GM18502 (cell line): ENCODE measurements at regions not wholly inside any gene's neighbourhood (a gene's known extent, or its start where the extent isn't known, plus 50 kb on each side); places are given as distances from the start of the nearest gene placed in this dataset.

ENCODE experiments used
- ATAC-seq: cut with Tn5 transposase; IDR thresholded peaks from one replicate; pipeline ENCODE4 v1.9.1; 2021; ENCODE audit warnings: mild to moderate bottlenecking; ENCODE audit not compliant: unreplicated experiment, poor library complexity

DNA sequence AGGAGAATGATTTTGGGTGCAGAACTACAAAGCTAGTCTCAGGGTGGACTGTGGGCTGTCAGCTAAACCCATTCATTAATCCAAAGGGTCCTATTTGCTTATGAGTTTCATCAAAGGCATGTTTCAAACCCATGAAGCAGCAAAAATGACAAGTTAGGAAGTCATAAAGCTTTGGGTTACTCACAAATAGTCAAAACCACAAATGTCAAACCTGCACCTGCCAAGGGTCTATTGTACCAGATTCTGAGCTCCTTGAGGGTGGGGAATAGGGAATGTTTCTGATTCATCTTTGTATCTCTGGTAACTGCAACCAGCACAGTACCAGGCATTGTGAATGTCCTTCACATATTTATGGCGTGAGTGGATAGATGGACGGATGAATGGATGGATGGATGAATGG lies 317.7 kb downstream of the MAF start:
- no peak for ATAC-seq

DNA sequence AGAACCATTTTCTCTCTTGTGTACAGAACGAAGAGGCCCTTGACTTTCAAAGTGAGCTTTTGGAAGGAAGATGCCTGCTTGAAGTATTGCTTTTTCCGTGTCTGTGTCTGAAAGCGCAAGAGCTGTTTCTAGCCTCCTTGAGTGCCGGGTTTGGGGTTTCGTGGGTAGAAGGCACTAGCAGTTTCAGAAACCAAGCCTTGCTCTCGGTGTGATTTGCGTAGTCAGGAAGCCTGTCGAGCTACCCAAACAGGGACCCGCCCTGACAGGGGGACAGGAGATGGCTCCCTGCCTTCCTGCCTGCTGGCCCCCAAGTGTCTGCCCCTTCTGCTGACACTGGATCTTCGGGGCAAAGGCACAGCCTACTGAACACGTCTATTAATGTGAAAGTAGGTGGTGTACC lies 322.0 kb downstream of the MAF start:
- ATAC-seq, result peak; percentile 83

DNA sequence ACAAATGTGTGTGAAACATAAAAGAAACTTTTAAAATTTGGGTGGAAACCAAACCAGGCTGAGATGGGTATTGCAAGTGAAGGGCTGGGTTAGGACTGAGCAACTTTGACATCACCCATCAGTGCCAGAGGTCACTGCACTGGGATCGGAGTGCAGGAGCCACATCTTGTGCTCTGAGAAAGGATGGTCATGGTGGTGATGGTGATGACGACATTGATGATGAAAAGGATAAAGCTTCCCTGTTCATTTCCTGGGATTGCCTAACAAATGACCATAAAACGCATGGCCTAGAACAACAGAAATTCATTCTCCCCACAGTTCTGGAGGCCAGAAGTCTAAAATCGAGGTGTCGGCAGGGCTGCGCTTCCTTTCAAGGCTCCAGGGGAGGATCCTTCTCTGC lies 324.0 kb downstream of the MAF start:
- no peak for ATAC-seq

DNA sequence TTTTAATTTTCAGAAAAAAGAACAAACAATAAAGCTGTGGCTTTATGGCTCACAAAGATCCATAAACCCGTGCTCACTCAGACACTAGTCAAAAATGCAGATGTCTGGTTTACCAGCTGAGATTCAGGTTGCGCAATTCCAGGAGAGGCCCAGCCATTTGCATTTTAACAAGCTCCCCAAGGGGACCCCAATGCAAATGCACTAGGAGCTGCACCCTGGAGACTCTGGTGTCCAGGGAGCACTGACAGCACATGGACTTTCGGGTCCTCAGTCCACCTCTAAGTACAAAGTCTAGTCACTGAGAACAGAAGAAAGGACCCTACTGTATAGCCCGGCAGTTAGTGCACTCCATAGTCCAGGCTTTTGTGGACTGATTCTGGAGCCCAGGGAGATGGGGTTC lies 326.3 kb downstream of the MAF start:
- ATAC-seq, result no peak

DNA sequence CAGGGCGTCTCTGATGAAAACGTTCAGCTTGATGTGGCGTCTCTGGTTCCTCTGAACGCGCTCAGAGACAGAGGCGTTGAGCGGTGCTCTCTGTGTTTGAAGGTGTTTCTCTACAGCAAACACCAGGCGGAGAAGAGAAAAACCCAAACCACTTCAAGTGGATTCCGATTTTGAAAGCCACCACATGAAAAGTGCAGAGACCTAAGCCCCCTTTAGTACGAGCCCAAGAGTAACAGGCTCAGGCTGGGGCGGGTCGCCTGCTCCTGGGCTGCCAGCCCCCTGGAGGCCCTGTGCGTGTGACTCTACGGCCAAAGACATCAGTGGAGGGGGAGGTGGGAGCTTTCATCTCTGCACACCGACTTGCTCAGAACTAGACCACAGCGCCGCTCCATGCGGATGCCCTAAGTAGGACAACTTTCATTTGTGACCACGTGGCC lies 328.4 kb downstream of the MAF start:
- no peak for ATAC-seq

DNA sequence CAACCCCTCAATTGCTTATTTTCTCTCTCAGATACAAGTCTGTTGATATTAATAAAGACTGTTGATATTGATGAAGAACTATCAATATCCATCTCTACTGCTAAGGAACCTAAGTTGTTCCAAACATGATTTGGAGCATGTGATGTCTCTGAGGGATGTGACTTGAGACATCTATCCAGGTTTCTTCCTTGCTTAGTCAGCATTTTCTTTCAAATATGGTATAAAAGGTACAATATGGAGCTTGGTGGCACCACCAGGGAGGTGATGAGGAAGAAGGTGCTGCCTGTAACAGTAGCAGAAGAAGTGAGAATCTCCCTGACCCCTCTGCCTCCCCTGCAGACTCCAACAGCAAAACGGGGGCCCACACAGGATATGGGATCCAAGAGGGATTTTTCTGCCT lies 329.0 kb downstream of the MAF start:
- no peak for ATAC-seq

DNA sequence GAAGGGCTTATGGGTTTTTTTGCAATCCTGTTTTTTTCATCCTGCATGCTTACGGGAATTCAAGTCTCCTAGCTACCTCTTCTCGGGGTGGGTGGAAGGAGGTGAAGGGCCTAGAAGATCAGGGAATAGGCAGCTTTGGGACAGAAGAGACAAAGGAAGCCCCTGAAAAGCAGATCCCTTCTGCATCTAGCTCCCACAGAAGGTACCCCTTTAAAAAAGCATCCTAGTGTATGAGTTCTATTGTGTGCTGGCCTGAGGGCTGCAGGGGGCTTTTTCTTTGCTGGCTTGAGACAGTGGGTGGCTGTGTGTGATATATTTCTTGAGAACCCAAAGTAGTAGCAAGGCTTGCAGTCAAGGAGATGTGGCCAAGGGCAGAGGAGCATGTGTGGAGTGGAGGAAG lies 330.5 kb downstream of the MAF start:
- ATAC-seq, result no peak

DNA sequence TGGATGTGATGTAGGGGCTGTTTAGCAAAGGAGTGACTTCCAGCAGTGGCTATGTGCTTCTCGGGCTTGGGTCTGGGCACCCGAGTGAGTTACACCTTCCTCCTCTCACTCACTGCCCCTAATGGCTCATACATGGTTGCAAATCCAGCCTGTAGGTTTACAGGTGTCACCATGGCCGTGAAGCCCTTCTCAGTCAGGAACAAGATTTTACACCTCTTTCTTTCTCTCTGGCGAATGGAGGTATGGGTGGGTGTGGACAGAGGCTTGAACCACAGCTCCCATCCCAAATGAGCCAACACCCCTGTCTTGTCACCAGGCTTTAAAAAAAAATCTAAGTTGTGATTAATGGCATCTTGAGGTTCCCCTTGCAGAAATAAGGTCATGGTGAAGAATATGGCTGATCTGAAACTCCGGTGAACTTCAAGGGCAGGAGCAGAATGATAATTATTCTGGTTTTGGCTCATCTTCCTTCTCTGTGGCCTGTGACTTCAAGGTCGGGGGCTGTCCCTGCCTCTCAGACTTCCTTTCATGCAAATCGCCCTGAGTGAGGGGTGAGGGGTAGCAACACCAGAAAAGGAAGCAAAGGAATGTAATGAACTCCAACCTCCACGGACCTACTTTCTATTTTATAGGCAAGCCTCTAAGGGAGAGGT lies 331.2 kb downstream of the MAF start:
- ATAC-seq, result peak; percentile 97

DNA sequence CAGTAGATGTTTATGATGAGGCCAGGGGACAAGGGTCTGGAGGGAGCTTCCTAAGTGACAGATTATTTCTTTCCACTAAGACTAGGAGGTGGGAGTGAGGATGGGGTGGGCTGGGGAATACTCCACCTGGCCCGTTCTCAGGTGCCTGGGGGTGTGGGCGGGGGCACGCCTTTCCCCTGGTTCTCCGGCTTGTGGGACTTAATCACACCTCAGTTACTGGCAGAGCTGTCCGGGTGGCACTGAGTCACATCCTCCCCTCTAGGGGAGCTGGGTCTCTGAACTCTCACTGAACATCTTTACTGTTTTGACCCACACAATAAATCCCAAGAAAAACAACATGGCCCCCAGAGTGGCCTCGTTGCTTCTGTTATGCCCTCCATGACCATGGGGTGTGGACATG lies 332.8 kb downstream of the MAF start:
- ATAC-seq, result no peak

DNA sequence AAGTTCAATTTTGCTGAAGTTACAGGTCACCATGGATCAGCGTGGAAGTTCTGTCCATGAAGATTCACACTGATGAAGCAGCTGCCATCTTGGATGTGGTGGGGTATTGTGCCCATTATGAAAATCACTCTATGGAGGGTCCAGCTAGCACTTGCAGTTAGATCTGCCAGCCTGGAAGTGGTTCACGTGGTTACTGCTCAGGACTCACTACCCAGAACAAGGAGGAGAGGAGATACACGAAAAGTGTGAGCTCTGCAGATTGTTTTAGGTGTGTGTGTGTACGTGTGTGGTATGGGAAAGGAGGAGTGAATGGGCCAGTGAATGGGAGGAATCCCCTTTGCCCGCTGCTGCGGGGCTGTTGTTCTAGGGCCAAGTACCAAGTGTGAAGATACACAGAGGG lies 333.4 kb downstream of the MAF start:
- ATAC-seq, result no peak

DNA sequence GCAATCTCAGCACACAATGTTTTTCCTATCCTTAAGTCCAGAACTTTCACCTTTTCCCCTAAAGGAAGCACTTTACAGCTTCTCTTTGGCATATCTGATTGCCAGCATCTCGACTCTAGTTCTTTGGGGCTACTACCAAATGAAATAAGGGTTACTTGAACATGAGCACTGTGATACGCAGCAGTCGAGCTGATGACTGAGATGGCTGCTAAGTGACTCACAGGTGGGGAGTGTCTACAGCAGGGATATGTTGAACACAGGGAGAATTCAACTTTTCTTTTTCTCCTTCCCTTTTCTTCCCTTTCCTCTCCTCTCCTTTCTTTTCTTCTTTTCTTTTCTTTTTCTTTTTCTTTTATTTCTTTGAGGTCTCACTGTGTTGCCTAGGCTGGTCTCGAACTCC lies 334.8 kb downstream of the MAF start:
- ATAC-seq, result no peak

DNA sequence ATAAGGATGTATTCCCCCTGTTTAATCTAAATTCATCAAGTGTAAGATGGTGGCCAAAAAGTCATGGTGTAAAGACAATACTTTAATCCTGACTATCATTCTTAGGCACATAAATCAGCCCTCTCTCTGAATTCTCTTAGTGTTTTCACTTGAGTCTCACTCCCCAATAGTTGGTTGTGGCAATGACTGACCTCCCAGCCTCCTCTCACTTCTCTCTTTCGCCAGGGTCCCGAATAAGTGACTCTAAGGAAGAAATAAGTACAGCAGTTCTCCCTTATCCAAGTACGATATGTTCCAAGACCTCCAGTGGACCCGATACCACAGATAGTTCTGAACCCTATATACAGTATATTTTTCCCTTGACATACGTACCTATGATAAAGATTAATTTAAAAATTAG lies 335.3 kb downstream of the MAF start:
- ATAC-seq, result no peak

DNA sequence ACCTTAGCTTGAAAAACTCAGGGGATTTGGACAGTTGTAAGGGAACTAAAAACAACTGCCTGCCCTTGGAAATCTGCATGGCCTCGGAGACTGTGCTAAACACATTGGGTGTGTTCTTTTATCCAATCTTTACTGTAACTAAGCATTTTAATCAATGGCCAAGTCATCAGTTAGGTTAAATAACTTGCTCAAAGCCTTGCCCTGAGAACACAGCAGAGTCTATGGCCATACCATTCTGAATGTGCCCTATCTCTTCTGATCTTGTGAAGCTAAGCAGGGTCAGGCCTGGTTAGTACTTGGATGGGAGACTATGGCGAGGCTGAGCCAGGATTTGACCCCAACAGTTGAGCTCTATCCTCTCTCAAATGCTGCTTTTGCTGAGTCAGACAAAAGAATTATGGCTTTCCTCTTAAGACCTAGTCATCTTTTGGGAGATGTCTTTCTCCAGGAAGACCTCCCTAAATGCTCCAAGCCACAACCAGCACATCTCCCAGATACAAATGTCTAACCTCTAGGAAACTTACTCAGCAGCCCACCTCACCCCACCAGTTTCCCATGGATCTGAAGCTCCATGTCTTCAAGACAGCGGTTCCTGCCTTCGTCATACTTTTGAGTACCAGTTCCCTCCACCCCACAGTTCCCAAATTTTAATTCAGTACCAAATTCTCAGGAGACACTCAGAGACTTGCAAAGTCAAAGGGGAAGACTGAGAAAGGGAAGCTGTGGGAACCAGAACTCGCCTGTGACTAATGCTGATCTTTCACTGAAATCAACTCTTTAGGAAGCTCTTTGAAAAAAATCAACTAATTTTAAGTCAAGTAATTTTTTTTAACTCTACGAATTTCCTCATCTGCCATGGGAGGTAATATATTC lies 336.1 kb downstream of the MAF start:
- ATAC-seq, result no peak

DNA sequence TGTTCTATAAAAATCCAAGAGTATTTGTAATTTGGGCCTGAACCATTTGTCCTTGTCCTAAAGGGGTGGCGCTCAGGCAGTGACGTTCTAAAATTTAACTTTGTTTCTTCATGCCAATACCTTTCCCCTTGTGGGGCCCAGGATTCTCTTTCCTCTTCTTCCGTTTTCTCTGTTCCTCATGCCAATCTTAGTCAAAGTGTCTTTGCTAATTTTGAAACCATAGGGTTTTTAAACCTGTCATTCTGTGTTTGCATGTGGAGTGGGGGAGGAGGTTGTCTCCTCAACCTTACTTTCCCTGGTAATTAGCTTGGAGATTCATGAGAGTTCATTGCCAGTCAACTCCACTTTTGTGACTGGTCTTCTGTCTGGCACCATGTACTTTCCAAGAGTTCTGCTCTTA lies 337.1 kb downstream of the MAF start:
- ATAC-seq, result no peak
